MM.1S (cell line): ENCODE measurements at regions not wholly inside any gene's neighbourhood (a gene's known extent, or its start where the extent isn't known, plus 50 kb on each side); places are given as distances from the start of the nearest gene placed in this dataset.

ENCODE experiments used
- CTCF ChIP-seq: fragments of 300-600 bp; sonication (generic); IDR thresholded peaks from 2 replicates; pipeline ENCODE4 v1.5.1; 2016; ENCODE audit warnings: antibody characterized with exemption, low read length, mixed read lengths
- EZH2 ChIP-seq: fragments of 300-600 bp; sonication (generic); optimal IDR thresholded peaks from 2 replicates; pipeline ENCODE3; 2017; ENCODE audit warnings: low read depth, mild to moderate bottlenecking, antibody characterized with exemption, low read length, mixed read lengths

- no peak for TF ChIP-seq EZH2
- no peak for TF ChIP-seq CTCF
Observed at GRCh38 chr13:54912367-54912766, 1883.8 kb downstream of the OLFM4 start.
